SIG-M5 treated with dmso at 0.1 percent for 504 hours (cell line): ENCODE measurements at regions not wholly inside any gene's neighbourhood (a gene's known extent, or its start where the extent isn't known, plus 50 kb on each side); places are given as distances from the start of the nearest gene placed in this dataset.

Experiments used
- DNase-seq: peaks from one replicate; lab custom pipeline; 2025; ENCODE audit not compliant: unreplicated experiment; lab: John Stamatoyannopoulos, UW

- no peak for DNase-seq
Measured at GRCh38 chr12:110971189-110971920, 51.0 kb upstream of the MYL2 start.
